GM12865 (cell line): ENCODE measurements at regions not wholly inside any gene's neighbourhood (a gene's known extent, or its start where the extent isn't known, plus 50 kb on each side); places are given as distances from the start of the nearest gene placed in this dataset.
"Not testable (repeated sequence)": the region's sequence is repeated elsewhere in the genome, so short reads cannot be mapped to it uniquely, and the experiment has no call there.

Experiments used
- DNase-seq: peaks from one replicate; pipeline ENCODE4 v3.0.0; 2010; ENCODE audit warnings: low read depth
- H3K4me3 ChIP-seq: 2 replicates; pipeline ENCODE4 v1.5.1; 2011; ENCODE audit warnings: mild to moderate bottlenecking, low read depth, low read length, control low read depth
- TF ChIP-seq, protein P1 (sequence below): IDR thresholded peaks from 2 replicates; pipeline ENCODE4 v1.5.1; 2011; ENCODE audit warnings: low read length, control low read depth, low read depth, inconsistent platforms; ENCODE audit not compliant: insufficient read depth; ENCODE audit errors: missing control alignments

DNA sequence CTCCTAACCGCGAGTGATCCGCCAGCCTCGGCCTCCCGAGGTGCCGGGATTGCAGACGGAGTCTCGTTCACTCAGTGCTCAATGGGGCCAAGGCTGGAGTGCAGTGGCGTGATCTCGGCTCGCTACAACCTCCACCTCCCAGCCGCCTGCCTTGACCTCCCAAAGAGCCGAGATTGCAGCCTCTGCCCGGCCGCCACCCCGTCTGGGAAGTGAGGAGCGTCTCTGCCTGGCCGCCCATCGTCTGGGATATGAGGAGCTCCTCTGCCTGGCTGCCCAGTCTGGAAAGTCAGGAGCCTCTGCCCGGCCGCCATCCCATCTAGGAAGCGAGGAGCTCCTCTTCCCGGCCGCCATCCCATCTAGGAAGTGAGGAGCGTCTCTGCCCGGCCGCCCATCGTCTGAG is 58.8 kb upstream of the ANKRD30BL start:
- not testable (repeated sequence) for H3K4me3 ChIP-seq, DNase-seq

DNA sequence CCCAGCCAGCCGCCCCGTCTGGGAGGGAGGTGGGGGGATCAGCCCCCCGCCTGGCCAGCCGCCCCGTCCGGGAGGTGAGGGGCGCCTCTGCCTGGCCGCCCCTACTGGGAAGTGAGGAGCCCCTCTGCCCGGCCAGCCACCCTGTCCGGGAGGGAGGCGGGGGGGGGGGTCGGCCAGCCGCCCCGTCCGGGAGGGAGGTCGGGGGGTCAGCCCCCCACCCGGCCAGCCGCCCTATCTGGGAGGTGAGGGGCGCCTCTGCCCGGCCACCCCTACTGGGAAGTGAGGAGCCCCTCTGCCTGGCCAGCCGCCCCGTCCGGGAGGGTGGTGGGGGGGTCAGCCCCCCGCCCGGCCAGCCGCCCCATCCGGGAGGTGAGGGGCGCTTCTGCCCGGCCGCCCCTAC is 60.1 kb upstream of the ANKRD30BL start:
- not testable (repeated sequence) for DNase-seq, H3K4me3 ChIP-seq

DNA sequence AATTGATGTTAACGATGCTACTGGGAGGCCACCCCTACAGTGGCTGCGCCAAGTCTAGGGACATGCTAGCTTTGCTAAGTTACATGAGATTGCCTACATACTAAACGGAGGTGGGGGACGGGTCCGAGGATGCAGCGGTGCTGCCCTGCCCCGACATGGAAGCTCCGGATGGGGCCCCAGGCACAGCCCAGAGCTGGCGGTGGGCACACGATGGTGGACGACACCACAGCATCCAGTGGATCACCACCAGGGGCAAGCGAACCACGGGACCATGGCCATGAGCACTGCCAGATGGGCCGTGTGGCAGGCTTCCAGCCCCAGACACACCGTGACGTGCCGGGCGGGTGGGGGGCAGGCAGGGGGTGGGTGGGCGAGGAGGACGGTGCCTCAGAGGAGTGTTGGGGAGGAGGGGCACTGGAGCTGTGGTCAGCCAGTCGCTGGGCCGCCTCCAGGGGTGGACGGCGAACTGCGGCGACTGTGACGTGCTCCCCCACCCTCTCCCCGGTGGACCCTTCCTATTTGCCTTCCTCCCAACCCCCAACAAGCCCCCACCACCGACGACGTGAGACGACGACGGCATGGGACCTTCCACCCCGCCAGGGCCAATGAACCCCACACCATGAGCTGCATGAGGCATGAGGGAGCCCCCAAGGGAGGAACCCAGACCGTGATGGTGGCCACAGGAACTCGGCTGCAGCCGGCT is 90.6 kb upstream of the ANKRD30BL start:
- no peak overlapping the region for H3K4me3 ChIP-seq
- TF ChIP-seq, protein P1, sequence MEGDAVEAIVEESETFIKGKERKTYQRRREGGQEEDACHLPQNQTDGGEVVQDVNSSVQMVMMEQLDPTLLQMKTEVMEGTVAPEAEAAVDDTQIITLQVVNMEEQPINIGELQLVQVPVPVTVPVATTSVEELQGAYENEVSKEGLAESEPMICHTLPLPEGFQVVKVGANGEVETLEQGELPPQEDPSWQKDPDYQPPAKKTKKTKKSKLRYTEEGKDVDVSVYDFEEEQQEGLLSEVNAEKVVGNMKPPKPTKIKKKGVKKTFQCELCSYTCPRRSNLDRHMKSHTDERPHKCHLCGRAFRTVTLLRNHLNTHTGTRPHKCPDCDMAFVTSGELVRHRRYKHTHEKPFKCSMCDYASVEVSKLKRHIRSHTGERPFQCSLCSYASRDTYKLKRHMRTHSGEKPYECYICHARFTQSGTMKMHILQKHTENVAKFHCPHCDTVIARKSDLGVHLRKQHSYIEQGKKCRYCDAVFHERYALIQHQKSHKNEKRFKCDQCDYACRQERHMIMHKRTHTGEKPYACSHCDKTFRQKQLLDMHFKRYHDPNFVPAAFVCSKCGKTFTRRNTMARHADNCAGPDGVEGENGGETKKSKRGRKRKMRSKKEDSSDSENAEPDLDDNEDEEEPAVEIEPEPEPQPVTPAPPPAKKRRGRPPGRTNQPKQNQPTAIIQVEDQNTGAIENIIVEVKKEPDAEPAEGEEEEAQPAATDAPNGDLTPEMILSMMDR, result no peak
- no peak for DNase-seq

DNA sequence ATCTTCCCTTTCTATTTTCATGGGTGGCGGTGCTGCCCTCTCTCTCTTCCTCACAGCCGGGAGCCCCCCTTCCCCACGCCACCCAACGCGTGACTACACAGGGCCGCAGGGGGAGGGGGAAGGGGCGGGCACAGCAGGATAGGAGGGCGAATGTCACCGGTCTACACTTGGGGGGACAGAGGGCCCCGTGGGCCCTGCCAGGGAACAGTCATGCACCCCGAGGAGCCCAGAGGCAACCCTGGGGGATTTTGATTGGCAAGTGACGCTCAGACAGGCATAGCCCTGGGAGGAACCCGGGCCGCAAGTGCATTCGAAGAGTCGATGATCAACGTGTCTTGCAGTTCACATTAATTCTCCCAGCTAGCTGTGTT is 91.1 kb upstream of the ANKRD30BL start:
- H3K4me3 ChIP-seq, result no peak overlapping the region
- TF ChIP-seq, protein P1, result no peak
- DNase-seq, result no peak

DNA sequence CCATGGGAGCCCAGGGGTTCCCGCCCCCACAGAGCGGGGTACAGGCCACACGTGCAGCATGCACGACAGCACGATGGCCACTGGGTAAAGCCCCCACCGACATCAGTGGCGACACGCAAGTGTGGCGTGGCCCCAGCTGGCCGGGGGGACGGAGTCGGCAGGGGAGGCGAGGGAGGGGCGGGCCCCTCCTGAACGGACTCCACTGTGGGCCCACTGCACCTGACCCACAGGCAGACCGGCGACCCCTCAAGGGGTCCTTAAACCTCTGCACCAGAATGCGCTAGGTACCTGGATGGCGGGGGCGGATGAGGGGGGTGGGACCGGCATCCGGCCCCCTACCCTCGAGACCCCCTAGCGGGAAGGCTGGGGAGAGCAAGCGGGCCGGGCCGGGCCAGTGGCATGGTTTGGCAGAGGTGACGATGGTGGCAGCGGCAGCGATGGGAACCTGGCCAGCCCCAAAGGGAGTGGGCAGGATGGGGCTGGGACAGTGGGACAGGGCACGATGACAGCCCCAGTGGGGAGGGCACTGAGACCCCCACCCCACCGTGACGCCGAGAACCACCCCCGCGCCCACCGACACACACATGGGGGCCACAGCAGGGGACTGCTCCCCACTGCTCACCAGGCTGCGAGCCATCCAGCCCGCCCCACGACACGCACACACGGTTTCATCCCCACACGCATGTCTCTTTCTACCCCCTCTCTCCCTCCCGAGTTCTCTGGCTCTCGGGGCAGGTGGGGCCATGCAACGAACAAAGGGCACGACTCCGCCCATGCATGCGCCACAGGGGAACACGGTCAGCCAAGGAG is 91.9 kb upstream of the ANKRD30BL start:
- H3K4me3 ChIP-seq, result no peak overlapping the region
- TF ChIP-seq, protein P1, result no peak
- no peak for DNase-seq

DNA sequence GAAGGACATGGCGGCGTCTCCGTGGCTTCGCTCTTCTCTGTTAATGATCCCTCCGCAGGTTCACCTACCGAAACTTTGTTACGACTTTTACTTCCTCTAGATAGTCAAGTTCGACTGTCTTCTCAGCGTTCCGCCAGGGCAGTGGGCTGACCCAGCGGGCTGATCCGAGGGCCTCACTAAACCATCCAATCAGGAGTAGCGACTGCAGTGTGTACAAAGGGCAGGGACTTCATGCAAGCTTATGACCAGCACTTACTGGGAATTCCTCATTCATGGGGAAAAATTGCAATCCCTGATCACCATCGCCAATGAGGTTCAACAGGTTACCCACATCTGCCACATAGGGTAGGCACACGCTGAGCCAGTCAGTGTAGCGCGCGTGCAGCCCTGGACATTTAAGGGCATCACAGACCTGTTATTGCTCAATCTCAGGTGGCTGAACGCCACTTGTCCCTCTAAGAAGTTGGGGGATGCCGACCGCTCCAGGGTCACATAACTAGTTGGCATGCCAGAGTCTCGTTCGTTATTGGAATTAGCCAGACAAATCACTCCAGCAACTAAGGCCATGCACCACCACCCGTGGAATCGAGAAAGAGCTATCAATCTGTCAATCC is 92.7 kb upstream of the ANKRD30BL start:
- H3K4me3 ChIP-seq, DNase-seq: not testable (repeated sequence)

DNA sequence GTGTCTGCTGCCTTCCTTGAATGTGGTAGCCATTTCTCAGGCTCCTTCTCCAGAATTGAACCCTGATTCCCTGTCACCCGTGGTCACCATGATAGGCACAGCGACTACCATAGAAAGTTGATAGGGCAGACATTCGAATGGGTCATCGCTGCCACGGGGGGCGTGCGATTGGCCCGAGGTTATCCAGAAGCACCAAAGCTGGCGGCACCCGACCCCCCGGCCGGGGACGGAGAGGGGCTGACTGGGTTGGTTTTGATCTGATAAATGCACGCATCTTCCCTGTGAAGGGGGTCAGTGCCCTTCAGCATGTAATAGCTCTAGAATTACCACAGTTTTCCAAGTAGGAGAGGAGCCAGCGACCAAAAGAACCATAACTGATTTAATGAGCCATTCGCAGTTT is 94.0 kb upstream of the ANKRD30BL start:
- DNase-seq, result no peak
- H3K4me3 ChIP-seq, result no peak overlapping the region
- TF ChIP-seq, protein P1, result no peak

DNA sequence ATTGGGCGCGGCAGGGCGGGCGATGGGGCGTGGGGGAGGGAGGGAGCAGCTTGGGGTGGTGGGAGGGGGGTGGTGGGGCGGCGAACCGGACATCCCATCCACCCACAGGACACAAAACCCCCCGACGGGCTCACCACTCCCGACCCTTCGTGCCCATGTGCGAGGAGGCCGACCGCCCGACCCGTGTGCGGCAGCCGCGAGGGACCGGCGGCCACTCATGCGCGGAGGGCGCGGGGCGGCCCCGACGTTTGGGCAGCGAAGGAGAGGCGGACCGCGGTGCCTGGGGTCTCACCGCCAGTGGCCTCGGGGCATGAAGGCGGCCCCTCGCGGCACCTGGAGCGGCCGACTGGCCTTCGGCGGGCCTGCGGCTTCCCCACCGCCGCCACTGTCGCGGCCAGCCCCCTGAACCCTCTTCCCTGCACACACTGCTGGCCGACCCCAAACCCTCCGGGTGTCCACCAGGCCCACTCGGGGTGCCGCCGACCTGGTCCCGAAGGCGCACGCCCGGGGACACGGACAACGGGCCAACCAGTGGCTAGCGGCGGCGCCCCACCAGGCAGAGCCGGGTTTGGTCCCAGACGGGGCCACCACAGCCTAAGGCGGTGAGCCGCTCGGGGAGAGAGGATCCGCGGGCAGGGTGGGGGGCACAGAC is 94.6 kb upstream of the ANKRD30BL start:
- TF ChIP-seq, protein P1, result no peak
- H3K4me3 ChIP-seq, result no peak overlapping the region
- DNase-seq, result no peak

DNA sequence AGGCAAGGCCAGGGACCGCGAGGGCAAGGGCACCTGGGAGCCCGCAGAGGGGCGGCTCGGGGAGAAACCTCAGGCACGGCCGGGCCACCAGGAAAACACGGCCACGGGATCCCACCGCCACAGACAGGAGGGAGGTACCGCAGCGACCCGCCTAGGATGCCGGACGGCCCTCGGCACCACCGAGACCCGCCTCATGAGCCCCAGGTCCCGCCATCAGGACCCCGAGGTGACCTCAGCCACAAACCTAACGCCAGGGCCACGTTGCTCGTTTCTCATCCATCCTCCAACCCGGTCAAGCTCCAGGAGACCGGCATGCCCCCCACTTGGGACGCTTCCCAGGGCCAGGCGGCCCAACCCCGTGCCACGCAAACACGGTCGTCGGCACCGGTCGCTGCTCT is 95.2 kb upstream of the ANKRD30BL start:
- DNase-seq, H3K4me3 ChIP-seq: not testable (repeated sequence)

DNA sequence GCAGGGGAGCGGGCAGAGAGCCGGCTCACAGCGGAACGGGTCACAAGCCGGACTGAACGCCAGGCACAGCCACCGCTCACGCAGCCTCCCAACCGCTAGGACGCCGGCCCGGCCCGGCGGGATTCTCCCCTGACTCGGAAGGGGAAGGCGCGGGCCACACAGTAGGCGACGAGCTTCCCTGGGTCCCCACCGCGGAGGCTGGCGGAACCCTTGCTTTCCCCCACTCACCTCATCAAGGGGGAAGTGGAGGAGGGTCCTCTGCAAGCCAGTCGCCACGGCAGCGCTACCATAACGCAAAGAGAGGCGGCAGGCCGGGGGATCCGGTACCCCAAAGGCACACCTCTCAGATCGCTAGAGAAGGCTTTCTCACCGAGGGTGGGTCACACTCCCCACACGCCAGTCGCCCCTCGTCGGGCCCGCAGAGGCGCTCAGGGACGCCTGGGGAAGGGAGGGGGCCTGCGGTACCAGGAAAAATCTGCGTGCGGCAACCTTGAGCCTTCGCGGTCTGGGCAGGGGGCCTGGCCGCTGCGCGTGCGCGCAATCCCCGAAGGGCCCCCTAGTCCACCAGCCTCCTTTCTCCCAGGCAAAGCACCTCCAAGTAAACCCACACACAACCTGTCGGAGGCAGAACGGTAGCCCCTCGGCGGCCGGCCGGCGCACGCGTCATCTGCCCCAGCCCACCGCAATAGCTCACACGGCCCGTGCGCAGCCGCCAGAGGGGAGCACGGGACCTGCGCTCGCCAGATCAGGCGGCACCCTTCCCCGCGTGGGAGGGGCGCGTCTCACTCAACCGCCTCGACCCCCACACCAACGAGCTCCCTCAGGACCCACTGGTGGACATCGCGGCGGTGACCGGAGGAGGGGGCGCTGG is 95.8 kb upstream of the ANKRD30BL start:
- H3K4me3 ChIP-seq, DNase-seq: not testable (repeated sequence)

DNA sequence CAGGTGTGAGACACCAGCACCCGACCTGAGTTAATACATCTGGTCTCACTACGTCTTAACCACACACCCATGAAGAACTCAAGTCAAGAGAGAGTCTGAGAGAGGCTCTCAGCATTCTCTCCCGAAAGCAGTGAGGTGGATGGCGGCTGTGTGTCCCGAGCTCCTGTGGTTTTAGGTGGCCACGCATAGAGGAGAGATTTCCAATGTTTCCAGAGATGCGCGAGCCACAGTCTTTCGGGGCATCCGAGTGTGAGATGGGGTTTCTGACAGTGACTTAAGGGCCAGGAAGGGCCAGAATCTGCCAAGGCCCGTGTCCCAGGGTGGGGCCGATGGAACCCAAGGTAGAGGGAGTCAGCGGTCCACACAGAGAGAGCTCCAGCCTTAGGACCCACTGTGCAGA is 97.5 kb upstream of the ANKRD30BL start:
- H3K4me3 ChIP-seq, DNase-seq: not testable (repeated sequence)
